H1 (cell line): ENCODE measurements at regions not wholly inside any gene's neighbourhood (a gene's known extent, or its start where the extent isn't known, plus 50 kb on each side); places are given as distances from the start of the nearest gene placed in this dataset.

ENCODE experiments used
- ATF3 ChIP-seq: IDR thresholded peaks from 2 replicates; pipeline ENCODE4 v1.6.1; 2011; ENCODE audit warnings: low read depth, mild to moderate bottlenecking, low read length; ENCODE audit not compliant: insufficient read depth
- GABPA ChIP-seq: IDR thresholded peaks from 2 replicates; pipeline ENCODE4 v1.6.1; 2011; ENCODE audit warnings: mild to moderate bottlenecking, low read length, moderate library complexity, borderline replicate concordance; ENCODE audit not compliant: insufficient read depth

- TF ChIP-seq ATF3 = no peak
- no peak for TF ChIP-seq GABPA
- TF ChIP-seq, all 59 proteins: peak for 0
These were observed 245.7 kb upstream of the RGS18 start (continued) for GRCh38 chr1:191912517-191912916.
